Right forelimb (tissue), 1 donor: ENCODE measurements at regions not wholly inside any gene's neighbourhood (a gene's known extent, or its start where the extent isn't known, plus 50 kb on each side); places are given as distances from the start of the nearest gene placed in this dataset.

Source experiments
- DNase-seq: peaks from one replicate; pipeline ENCODE4 v3.0.0-alpha.2; 2018

DNA sequence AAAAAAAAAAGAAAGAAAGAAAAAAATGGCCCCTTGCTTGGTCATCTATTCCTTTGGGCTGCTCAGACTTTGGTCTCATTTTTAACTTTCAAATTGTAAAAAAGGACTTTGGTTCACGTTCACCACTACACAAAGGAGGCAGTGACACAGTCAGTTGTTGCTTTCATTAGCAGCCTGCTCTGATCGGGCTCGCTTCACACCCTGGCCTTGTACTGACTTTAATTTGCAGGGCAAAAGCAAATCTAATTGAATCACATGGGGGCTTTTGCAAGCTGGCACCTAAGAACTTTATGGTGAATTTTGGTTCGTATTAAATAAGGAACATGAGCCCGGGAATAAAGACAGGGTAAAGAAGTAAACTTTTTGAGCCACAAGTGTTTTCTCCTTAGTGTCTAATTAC, 103.6 kb upstream of the CDH11 start:
- no peak for DNase-seq

DNA sequence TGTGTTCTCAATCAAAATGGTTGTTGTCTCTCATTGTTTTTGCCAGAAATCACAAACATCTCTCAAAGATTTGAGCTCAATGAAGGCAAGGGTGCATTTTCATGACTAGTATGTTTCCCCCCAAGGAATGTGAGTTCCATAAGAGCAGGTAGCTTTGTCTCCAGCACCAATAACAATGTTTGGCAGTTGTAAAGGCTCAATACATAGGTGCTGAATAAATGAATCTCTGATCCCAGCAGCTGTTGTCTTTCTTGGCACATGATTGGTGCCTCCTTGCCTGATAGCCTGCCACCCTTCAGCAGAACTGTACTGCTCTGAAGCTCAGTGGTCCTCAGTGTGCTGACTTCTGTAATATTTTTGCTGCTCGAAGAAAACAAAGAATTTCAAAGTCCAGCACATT, 103.1 kb upstream of the CDH11 start:
- DNase-seq = no peak

DNA sequence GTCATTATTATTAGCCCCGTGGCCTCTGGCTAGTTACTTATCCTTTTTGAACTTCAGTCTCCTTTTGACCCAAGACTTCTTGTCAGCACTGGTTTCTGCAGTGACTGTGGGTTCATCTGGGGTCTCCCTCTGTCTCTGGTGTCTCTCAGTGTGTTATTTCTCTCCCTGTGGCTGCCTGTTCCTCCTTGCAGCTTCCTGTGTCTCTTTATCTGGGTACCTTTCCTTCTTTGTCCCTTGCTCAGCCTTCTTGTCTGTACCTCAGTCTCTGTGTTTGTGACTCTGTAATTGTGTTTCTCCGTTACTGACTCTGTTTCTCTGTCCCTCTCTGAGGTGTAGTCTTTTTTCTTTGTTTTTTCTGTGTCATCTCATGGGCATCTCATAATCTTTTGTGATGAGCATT, 102.6 kb upstream of the CDH11 start:
- no peak for DNase-seq

DNA sequence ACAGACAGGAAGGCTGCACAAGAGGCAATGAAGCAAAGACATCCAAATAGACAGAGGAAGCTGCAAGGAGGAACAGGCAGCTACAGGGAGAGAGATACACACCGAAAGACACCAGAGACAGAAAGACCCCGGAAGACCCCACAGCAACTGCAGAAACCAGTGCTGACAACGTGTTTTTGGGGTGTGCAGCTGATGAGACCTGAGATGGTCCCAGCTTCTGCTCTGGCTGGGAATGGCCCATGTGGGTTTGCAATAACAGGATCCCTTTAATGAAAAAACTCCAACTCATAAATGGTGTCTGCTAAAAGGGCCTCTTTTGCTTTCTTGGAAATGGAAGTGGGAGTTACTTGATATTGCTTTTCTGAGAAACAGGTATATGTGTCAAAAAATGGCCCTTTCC, 101.5 kb upstream of the CDH11 start:
- DNase-seq = no peak

DNA sequence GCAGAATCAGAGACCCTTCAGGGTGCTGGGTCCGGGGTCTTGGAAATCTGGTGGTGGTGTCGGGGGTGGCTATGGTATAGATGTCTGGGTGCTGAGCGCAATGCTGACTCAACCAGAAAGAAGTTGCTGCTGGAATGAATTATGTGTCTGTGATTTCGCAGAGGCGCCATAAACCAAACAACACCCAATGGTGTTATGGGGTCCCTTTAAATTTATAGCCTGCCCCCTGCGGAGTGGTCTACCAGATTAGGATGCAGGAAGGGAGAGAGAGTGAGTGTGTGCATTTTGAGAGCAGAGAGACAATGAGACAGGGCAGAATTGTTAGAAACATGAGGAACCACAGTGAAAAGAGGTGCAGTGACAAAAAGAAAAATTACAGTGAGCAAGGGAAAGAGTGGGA, 100.7 kb upstream of the CDH11 start:
- no peak for DNase-seq

DNA sequence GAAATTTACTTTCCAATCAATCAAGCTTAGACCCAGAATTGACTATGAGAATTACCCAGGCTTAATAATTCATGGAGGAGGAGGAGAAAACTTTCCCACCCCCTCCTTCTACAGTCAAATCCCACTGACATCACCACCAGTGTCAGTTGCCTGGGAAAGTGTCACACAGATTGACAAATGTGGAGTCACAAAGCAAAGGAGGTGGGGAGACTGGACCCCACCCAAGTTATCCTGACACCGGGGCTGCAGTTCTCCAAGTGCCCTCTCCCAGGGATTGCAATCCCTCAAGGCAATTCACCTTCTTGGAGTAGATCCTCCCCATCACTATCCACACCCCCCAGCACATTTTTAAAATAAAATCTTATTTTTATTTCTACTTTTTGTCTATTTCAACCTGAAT, 100.2 kb upstream of the CDH11 start:
- DNase-seq = no peak

DNA sequence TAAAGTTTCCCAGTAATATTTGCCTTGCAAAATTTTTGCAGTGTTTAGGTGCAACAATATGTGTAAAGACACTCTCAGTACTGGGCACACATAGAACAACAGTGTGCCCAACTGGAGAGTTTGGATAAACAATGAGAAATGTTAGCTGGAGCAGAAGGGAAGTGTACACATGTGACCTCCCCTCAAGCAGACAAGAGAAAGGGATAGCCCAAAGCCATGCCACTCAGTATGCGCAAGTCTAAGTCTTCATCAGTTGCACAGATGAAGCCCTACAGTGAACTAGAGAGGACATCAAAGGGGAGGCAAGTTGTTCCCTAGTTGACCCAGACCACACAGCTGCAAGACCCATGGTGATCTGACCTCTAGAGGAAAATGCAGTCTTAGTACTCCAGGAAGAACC, 97.9 kb upstream of the CDH11 start:
- no peak for DNase-seq

DNA sequence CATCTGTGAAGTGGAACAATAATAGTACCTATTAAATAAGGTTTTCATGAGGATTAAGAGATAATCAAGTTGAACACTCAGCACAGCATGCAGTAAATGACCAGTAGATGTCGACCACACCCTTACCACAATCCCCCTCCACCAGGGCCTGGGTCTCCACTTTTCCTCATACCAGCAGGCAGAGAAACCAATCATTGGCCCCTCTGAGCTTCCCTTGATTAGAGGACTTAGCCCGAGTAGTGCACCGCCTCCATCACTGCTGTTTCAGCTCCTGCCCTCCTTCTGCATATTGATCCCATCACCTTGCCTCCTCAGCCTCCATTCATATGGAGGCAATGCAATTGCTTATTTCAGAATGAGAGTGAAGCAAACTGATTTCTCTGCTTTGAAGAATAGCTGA, 96.5 kb upstream of the CDH11 start:
- no peak for DNase-seq

DNA sequence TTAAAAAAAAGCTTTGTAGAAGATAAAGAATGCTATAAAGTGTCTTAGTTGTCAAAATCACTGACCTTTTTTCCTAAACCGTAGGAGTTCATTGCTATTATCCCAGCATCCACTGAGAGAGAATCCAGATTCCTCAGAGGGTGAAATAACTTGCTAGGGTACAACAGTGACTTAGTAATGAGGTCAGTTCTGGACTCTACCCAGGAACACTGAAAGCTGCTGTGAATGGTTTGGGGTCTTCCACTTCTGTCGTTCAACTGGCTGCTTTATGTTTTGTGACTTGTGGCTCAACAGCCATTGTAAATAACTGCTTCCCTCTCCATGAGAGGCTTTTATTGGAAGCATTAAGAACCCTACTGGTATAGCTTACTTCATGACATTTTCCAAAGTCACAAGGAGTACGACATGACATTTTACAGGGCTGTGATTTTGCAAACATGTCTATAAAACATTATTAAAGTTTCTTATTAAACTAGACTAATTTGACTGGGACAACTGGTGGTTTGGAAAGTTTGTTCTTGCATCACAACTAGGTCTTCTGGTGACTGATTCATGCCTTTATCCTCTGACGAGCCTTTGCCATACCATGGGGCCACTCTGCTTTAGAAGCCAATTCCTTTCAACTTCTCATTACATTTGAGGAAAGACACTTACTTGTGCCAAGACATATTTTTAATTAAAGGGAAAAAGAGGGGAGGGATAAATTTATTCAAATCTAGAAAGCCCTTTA, 92.2 kb upstream of the CDH11 start:
- no peak for DNase-seq

DNA sequence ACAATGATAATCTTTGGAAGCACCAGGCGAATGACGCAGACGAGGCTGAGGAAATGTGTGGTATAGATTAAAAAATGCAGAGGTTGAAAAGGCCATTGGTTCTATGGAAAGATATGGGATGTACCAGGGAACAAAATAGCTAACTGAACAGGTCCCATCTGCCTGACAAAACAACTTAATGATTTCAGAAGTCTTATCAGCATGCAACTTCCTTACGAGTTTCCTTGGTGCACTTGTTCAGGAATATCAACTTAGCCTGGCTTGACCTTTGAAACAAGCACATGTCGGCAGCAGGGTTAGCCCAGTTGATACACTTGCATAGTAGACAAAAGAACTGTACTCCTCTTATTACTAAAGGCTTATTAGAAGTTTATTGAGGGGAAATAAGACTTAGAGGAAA, 90.9 kb upstream of the CDH11 start:
- DNase-seq = no peak

DNA sequence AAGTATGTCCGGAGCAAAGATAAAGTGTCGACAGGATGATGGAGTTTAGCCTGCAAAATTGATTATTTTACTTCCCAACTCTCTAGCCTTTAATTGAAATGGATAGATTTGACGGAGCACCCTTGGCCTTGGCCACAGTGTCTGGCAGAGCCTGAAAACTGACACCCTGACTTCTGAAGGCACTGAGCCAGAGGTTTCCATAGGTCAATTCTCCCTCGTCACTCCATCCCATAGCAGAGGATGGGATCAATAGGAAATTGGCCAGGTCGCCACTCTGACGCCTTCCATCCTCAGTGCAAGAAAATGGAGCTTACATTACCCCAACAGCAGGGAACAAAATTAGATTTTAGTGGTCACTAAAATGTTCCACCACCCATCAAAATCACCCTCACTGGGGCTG, 90.4 kb upstream of the CDH11 start:
- no peak for DNase-seq

DNA sequence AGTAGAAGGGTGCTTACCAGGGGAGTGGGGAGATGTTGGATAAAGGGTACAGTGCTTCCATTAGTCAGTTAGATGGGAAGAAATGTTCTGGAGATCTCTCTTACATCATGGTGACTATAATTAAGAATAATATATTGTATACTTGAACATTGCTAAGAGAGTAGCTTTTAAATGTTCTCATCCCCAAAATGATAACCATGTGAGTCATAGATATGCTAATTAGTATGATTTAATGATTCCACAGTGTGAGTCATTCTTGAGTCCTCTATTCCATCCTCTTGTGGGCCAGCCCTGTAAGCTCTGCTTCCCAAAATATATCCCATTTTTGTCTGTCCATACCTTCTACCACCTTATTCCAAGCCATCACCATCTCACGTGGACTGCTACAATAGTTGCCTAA, 80.6 kb upstream of the CDH11 start:
- DNase-seq = no peak

DNA sequence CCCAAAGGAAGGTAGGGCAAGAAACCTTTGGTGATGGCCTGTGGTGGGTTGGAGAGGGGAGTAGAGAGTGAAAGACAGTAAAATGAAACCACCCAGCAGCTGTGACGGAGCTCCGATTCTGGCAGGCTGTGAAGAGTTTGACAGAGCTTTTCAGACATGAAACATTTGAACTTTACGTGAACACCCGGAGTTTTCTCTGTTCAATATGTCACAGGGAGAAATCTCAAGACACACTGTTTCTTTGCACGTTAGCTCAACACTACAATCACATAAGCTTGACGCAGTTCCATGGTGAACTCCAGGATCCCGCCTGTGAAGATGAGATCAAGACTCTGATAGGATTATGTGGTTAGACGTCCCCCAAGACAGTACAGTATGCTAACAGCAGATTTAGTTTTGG, 79.6 kb upstream of the CDH11 start:
- DNase-seq = no peak

DNA sequence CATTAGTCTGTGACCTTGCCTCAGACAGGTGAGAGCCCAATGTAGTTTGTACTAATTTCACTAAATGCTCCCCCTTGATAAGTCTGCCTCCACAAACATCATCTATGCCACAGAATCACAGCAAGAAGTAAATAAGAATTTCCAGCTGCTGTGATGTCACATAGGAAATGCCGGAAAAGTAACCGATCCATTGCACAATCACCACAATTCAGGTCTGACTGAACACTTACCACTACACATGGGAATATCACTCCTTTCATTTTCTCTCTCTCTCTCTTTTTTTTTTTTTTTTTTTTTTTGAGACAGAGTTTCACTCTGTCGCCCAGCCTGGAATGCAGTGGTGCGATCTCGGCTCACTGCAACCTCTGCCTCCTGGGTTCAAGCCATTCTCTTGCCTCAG, 79.0 kb upstream of the CDH11 start:
- no peak for DNase-seq

DNA sequence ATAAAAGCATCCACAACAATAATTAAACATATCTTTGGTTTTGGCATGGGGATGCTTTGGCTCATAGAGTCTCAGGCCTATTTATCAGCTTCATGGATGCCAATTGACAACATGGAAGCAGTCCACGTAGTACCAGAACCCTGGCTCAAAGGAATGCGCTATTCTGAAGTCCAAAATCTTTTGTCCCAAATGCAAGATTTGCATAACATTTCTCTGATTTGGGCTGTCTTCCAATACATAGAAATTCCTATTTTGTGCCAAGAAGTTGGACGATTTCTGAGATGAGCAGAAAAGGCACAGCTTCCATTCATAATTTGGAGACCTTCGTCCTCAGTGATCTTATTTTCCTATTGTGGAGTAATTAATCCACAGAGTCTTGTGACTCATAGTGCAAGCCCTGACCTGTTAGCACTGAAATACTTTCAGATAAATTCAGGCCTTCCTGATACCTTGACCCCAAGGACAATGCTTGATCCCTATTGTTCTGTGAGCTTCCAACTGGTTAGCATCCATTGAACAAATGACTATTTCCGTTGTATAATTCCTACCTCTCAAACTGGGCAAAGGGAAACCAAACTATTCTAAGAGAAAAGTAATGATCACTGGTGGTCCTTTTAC, 78.4 kb upstream of the CDH11 start:
- DNase-seq = no peak

DNA sequence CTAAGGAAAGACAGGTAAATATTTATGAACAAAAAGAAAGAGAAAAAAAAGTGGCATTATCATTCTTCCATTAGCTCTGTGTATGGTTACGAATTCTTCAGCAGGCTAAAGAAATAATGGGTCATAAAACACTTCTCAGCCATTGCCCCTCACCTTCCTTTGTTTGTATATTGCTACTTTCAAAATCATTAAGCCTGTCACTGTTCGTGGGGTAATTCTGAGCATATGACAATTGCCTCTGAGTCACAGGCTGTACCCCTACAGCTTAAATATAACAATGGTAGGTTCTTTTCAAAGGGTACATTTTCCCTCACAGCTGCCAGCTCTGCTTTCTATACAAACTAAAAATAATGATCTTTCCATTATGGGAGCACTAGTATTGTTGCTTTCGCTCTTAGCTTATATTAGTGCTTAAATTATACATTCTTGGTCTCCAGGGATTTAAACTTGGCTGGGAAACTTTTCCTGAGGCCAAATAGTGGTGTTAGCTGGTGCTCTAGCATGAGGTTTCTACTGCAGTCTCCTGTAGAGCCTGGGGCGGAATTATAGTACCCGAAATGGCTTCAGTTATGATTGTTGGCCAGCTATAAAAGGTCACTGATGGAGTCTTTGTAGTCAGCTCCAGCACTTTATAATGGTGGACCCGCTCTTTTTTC, 74.7 kb upstream of the CDH11 start:
- no peak for DNase-seq

DNA sequence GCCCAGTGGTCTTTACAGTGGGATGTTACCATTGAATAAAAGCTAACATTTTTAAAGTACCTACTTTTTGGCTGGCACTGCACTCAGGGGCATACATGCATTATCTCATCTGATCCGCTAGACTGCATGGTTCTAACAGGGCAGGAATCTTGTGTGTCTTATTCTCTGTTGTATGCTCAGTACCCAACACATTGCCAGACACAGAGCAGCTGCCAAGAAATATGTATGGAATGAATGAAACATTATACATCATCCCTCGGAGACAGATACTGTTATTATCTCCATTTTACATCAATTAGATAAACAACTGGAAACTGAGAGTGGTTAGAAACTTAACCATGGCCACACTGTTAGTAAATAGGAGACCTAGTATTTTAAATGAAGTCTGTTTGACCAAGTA, 74.1 kb upstream of the CDH11 start:
- no peak for DNase-seq

DNA sequence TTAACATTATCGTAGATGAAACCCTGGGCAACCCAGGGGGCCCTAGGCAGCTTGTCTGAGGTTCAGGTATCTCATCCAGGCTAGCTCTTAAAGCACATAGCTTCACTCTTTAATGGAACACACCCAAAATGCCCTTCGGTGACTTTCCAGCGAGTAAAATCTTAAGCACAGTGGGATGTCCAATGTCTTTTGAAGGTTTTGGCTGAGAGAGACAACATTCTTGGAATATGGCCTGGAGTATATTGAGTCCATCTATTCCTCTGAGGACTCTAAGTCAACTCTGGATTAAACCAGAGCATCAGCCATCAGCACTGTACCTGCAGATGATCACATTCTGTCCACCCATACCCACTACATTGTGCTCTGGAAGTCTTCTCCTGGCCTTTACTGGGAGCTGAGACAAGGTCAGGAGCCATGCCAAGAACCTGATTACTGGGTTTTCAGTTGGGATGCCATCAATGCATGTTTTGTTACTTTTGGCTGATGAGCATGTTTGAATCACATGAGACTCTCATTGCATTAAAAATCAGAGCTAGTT, 63.4 kb upstream of the CDH11 start:
- DNase-seq = no peak

DNA sequence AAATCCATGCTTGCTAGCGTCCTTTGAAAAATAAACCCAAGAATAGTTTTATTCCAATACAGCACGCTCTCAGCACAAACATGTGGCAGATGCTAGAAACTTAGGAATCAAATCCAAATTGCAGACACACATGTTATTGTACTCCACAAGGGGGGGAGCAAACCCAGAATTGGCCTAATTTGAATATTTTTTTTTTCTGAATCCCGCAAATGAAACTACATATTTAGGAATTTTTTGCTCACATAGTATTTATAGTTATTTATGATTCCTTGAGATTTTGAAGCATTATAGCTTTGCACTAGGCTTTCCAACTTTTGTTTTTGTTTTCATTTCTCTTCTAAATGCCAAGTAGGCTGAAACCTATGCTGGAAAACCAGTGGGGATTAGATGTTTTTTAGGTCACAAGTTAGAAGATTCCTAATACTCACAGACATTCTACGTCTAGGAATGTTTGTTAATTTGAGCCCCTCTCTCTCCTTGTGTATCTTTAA, 59.3 kb upstream of the CDH11 start:
- no peak for DNase-seq

DNA sequence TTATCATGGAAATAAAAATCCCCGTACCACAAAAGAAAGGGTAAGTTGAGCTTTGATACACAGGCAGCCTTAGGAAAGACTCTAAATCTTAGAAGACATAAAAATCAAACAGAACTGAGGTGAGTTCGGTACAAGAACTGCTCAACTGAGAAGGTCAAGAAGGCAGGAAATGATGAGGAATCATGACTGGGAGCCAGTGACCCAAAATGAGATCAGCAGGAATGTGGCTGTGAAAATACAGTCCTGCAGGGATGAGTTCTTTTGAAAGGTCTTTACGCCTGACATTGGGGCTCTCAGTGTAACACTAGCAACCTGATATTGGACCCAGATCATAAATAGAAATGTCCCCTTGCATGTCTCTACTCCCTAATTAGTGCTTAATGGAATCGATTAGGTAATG, 56.3 kb upstream of the CDH11 start:
- no peak for DNase-seq

DNA sequence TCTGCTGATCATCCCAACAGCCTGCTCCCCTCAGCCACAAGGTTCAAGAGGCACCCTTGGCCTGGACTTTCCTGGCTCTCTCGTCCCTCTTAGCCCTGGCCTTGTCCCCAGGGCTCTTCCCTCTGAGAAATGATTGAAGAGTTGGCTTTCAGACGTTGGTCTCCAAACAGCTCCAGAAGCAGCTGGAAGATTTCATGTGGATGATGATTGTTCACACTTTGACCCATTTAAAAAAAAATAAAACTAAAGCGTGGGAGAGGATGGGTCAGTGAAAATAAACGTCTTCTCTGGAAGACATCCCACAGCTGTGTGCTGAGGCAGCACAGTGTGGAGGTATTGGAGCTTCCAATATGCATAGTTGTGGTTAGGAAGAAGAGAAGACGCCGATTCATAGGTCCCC, 54.7 kb upstream of the CDH11 start:
- no peak for DNase-seq

DNA sequence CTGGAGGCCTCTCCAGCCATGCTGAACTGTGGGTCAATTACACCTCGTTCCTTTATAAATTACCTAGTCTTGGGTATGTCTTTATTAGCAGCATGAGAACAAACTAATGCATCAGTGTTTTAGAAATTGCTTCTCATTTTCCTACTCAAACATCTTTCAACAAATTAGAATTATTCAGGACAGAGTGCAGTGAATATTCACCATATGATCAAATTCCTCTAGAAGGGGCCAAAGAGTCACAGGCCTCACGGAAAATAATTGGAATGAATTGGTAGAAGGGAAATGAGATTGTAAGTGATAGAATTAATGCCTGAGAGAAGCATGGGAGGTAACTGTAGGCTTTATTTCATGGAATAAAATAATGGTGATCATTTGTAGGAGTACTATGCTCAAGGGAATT, 50.5 kb upstream of the CDH11 start:
- DNase-seq = no peak
